GM23338 (cell line): ENCODE measurements at regions not wholly inside any gene's neighbourhood (a gene's known extent, or its start where the extent isn't known, plus 50 kb on each side); places are given as distances from the start of the nearest gene placed in this dataset.

Source experiments
- ATAC-seq: fragments of 200-7000 bp; cut with Tn5 transposase; 3 replicates; pipeline ENCODE4 v1.9.1; 2020
- DNase-seq: peaks from one replicate; pipeline ENCODE4 v3.0.0-alpha.2; 2015; ENCODE audit warnings: low spot score
- H2AFZ ChIP-seq: fragments of 200-600 bp; sonication (generic); 2 replicates; pipeline ENCODE4 v1.8.0; 2016; ENCODE audit warnings: antibody characterized with exemption, mild to moderate bottlenecking, moderate library complexity
- H3F3A ChIP-seq: fragments of 200-600 bp; sonication (generic); replicated peaks from 2 replicates; pipeline ENCODE4 v1.8.0; 2017; ENCODE audit warnings: antibody characterized with exemption, mixed run types, low read depth
- H3K27ac ChIP-seq: fragments of 200-600 bp; sonication (generic); 2 replicates; pipeline ENCODE4 v1.6.1; 2016; ENCODE audit warnings: low read depth
- H3K27me3 ChIP-seq: fragments of 200-600 bp; sonication (generic); 2 replicates; pipeline ENCODE4 v1.8.0; 2016; ENCODE audit warnings: mild to moderate bottlenecking, mixed run types, moderate library complexity; ENCODE audit not compliant: insufficient read depth
- H3K36me3 ChIP-seq: fragments of 200-600 bp; sonication (generic); 2 replicates; pipeline ENCODE4 v1.8.0; 2016; ENCODE audit warnings: mild to moderate bottlenecking; ENCODE audit not compliant: insufficient read depth
- H3K4me1 ChIP-seq: fragments of 200-600 bp; sonication (generic); 2 replicates; pipeline ENCODE4 v1.8.0; 2016; ENCODE audit warnings: mild to moderate bottlenecking, moderate library complexity; ENCODE audit not compliant: insufficient read depth
- H3K4me2 ChIP-seq: fragments of 200-600 bp; sonication (generic); 2 replicates; pipeline ENCODE4 v1.7.1; 2017; ENCODE audit warnings: mixed run types
- H3K4me3 ChIP-seq: fragments of 200-600 bp; sonication (generic); 2 replicates; pipeline ENCODE4 v1.6.1; 2016; ENCODE audit warnings: mixed run types
- H3K79me2 ChIP-seq: fragments of 200-600 bp; sonication (generic); replicated peaks from 2 replicates; pipeline ENCODE4 v1.8.0; 2017; ENCODE audit warnings: mild to moderate bottlenecking; ENCODE audit not compliant: insufficient read depth
- H3K9me2 ChIP-seq: fragments of 200-600 bp; sonication (generic); 2 replicates; pipeline ENCODE4 v1.8.0; 2017; ENCODE audit not compliant: insufficient read depth
- H4K20me1 ChIP-seq: fragments of 200-600 bp; sonication (generic); replicated peaks from 2 replicates; pipeline ENCODE4 v1.8.0; 2017; ENCODE audit warnings: mild to moderate bottlenecking; ENCODE audit not compliant: insufficient read depth
- H3K27ac Mint-ChIP-seq: 2 replicates; pipeline ENCODE4 v1.8.0; 2020; ENCODE audit warnings: inconsistent platforms, mild to moderate bottlenecking, moderate library complexity, mixed read lengths
- H3K27me3 Mint-ChIP-seq: 3 replicates; pipeline ENCODE4 v1.8.0; 2022; ENCODE audit warnings: low read depth, mild to moderate bottlenecking, moderate library complexity, mixed read lengths, inconsistent platforms; ENCODE audit not compliant: insufficient read depth, poor library complexity
- H3K36me3 Mint-ChIP-seq: 3 replicates; pipeline ENCODE4 v1.8.0; 2021; ENCODE audit warnings: low read depth, mild to moderate bottlenecking, inconsistent platforms, moderate library complexity, mixed read lengths
- H3K4me1 Mint-ChIP-seq: 3 replicates; pipeline ENCODE4 v1.8.0; 2020; ENCODE audit warnings: mild to moderate bottlenecking, inconsistent platforms, mixed read lengths
- H3K4me3 Mint-ChIP-seq: 3 replicates; pipeline ENCODE4 v1.8.0; 2021; ENCODE audit warnings: moderate library complexity, mild to moderate bottlenecking, inconsistent platforms, mixed read lengths
- H3K9me3 Mint-ChIP-seq: 3 replicates; pipeline ENCODE4 v1.8.0; 2020; ENCODE audit warnings: moderate library complexity, mild to moderate bottlenecking, inconsistent platforms, mixed read lengths
- CREB1 ChIP-seq: fragments of 250-450 bp; sonication (Bioruptor Pico); IDR thresholded peaks from 2 replicates; pipeline ENCODE4 v1.5.0; 2020; ENCODE audit warnings: low read depth, mild to moderate bottlenecking, moderate library complexity
- EZH2 ChIP-seq: fragments of 200-600 bp; sonication (generic); IDR thresholded peaks from one replicate; pipeline ENCODE4 v1.8.0; 2017; ENCODE audit warnings: antibody characterized with exemption, mild to moderate bottlenecking, low read depth; ENCODE audit not compliant: unreplicated experiment
- EZH2phosphoT487 ChIP-seq: fragments of 200-600 bp; sonication (generic); IDR thresholded peaks from one replicate; pipeline ENCODE4 v1.8.1; 2018; ENCODE audit warnings: antibody characterized with exemption; ENCODE audit not compliant: unreplicated experiment
- JUNB ChIP-seq: IDR thresholded peaks from one replicate; pipeline ENCODE4 v1.6.1; 2016; ENCODE audit warnings: antibody characterized with exemption; ENCODE audit not compliant: unreplicated experiment
- NANOG ChIP-seq: IDR thresholded peaks from 2 replicates; pipeline ENCODE4 v1.6.1; 2016; ENCODE audit warnings: antibody characterized with exemption, borderline replicate concordance
- POLR2AphosphoS5 ChIP-seq: IDR thresholded peaks from 2 replicates; pipeline ENCODE4 v1.6.1; 2016; ENCODE audit warnings: antibody characterized with exemption, low read depth
- ZNF331 ChIP-seq: fragments of 250-450 bp; sonication (Bioruptor Pico); IDR thresholded peaks from 2 replicates; pipeline ENCODE4 v1.5.0; 2020; ENCODE audit warnings: low read depth, mild to moderate bottlenecking, moderate library complexity
- TF ChIP-seq, protein P1 (sequence below): IDR thresholded peaks from one replicate; pipeline ENCODE4 v1.6.1; 2018; ENCODE audit warnings: antibody characterized with exemption; ENCODE audit not compliant: unreplicated experiment
- TF ChIP-seq, protein P2 (sequence below), 2 experiments: fragments of 200-600 bp in 1 of 2; sonication (generic) in 1 of 2; conservative IDR thresholded peaks; 2 replicates each; pipeline versions ENCODE4 v1.5.1 to v1.6.1; 2016 to 2017; ENCODE audit warnings: antibody characterized with exemption in 2 of 2, low read depth in 2 of 2, mild to moderate bottlenecking in 2 of 2, moderate library complexity in 1 of 2
- TF ChIP-seq, protein P3 (sequence below): IDR thresholded peaks from 2 replicates; pipeline ENCODE4 v1.6.1; 2016; ENCODE audit warnings: antibody characterized with exemption

- peaks cover 7% of the 10 kb centered on the region for H3K9me3 Mint-ChIP-seq
- no peaks in the 10 kb centered on the region for H4K20me1 ChIP-seq
- no peak for TF ChIP-seq CREB1 (CRISPR knock-in tag)
- TF ChIP-seq JUNB, result no peak
- TF ChIP-seq, protein P1, sequence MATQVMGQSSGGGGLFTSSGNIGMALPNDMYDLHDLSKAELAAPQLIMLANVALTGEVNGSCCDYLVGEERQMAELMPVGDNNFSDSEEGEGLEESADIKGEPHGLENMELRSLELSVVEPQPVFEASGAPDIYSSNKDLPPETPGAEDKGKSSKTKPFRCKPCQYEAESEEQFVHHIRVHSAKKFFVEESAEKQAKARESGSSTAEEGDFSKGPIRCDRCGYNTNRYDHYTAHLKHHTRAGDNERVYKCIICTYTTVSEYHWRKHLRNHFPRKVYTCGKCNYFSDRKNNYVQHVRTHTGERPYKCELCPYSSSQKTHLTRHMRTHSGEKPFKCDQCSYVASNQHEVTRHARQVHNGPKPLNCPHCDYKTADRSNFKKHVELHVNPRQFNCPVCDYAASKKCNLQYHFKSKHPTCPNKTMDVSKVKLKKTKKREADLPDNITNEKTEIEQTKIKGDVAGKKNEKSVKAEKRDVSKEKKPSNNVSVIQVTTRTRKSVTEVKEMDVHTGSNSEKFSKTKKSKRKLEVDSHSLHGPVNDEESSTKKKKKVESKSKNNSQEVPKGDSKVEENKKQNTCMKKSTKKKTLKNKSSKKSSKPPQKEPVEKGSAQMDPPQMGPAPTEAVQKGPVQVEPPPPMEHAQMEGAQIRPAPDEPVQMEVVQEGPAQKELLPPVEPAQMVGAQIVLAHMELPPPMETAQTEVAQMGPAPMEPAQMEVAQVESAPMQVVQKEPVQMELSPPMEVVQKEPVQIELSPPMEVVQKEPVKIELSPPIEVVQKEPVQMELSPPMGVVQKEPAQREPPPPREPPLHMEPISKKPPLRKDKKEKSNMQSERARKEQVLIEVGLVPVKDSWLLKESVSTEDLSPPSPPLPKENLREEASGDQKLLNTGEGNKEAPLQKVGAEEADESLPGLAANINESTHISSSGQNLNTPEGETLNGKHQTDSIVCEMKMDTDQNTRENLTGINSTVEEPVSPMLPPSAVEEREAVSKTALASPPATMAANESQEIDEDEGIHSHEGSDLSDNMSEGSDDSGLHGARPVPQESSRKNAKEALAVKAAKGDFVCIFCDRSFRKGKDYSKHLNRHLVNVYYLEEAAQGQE, result no peak
- TF ChIP-seq EZH2, result no peak
- TF ChIP-seq, protein P2, sequence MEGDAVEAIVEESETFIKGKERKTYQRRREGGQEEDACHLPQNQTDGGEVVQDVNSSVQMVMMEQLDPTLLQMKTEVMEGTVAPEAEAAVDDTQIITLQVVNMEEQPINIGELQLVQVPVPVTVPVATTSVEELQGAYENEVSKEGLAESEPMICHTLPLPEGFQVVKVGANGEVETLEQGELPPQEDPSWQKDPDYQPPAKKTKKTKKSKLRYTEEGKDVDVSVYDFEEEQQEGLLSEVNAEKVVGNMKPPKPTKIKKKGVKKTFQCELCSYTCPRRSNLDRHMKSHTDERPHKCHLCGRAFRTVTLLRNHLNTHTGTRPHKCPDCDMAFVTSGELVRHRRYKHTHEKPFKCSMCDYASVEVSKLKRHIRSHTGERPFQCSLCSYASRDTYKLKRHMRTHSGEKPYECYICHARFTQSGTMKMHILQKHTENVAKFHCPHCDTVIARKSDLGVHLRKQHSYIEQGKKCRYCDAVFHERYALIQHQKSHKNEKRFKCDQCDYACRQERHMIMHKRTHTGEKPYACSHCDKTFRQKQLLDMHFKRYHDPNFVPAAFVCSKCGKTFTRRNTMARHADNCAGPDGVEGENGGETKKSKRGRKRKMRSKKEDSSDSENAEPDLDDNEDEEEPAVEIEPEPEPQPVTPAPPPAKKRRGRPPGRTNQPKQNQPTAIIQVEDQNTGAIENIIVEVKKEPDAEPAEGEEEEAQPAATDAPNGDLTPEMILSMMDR (conservative IDR thresholded peaks at IDR 0.05; ENCODE audit: low read depth in 2 of 2), result no peak
- TF ChIP-seq EZH2phosphoT487, result no peak
- no peak overlapping the region for H3K27ac Mint-ChIP-seq
- no peaks in the 10 kb centered on the region for H3K4me1 ChIP-seq
- H3K4me1 Mint-ChIP-seq, result peaks cover 9% of the 10 kb centered on the region; the same call in 1 of the 3 replicates
- no peaks in the 10 kb centered on the region; the same call in 1 of the 2 replicates for H3K36me3 ChIP-seq
- ATAC-seq (no peak), DNase-seq (no peak)
- H3K4me3 Mint-ChIP-seq, result no peak overlapping the region
- no peaks in the 10 kb centered on the region for H3F3A ChIP-seq
- H3K4me3 ChIP-seq, result no peak overlapping the region
- H3K9me2 ChIP-seq, result peaks cover 2% of the 10 kb centered on the region; the same call in 1 of the 2 replicates
- H3K27me3 ChIP-seq, result no peaks in the 10 kb centered on the region
- H3K79me2 ChIP-seq, result no peaks in the 10 kb centered on the region
- no peak overlapping the region for H3K4me2 ChIP-seq
- H3K27me3 Mint-ChIP-seq, result no peaks in the 10 kb centered on the region
- H2AFZ ChIP-seq, result no peak overlapping the region
- H3K36me3 Mint-ChIP-seq, result peaks cover 5% of the 10 kb centered on the region; the same call in 2 of the 3 replicates
- H3K27ac ChIP-seq, result no peak overlapping the region
Measured at GRCh38 chr3:8303466-8303865, 198.2 kb upstream of the LMCD1 start.

DNA sequence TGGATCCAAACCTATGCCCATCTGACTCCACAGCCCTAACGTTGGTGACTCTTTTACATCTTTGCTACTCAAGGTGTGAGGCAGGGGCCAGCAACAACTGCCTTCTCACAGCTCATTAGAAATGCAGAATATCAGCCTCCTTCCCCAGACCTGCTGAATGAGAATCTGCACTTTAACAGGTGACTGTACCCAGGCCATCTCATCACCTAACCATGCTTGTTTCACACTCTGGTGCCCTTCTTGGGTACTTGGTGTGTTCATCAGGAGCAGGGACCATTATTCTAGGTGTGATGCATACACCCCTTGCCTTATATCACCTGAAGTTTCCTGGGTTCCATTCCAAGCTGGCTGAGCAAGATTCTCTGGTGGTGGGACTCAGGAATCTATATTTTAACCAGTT is 196.3 kb upstream of the LMCD1 start:
- H3K4me2 ChIP-seq, result no peak overlapping the region
- no peak overlapping the region for H3K27ac ChIP-seq
- no peaks in the 10 kb centered on the region for H3K4me1 ChIP-seq
- no peak overlapping the region for H3K4me3 ChIP-seq
- no peaks in the 10 kb centered on the region for H4K20me1 ChIP-seq
- H3K27me3 ChIP-seq, result no peaks in the 10 kb centered on the region
- Mint-ChIP-seq H3K27me3 (no peaks in the 10 kb centered on the region), H3K27ac (no peak overlapping the region), H3K4me3 (no peak overlapping the region), H3K9me3 (peaks cover 14% of the 10 kb centered on the region), H3K4me1 (peaks cover 9% of the 10 kb centered on the region; the same call in 1 of the 3 replicates), H3K36me3 (peaks cover 5% of the 10 kb centered on the region; the same call in 2 of the 3 replicates)
- ATAC-seq, result no peak
- DNase-seq, result no peak
- H2AFZ ChIP-seq, result no peak overlapping the region
- H3F3A ChIP-seq, result no peaks in the 10 kb centered on the region
- no peaks in the 10 kb centered on the region; the same call in 1 of the 2 replicates for H3K36me3 ChIP-seq
- H3K79me2 ChIP-seq, result no peaks in the 10 kb centered on the region
- H3K9me2 ChIP-seq, result peaks cover 2% of the 10 kb centered on the region; the same call in 1 of the 2 replicates
- TF ChIP-seq ZNF331 (CRISPR knock-in tag), result no peak
- no peak for TF ChIP-seq POLR2AphosphoS5
- TF ChIP-seq, protein P3, sequence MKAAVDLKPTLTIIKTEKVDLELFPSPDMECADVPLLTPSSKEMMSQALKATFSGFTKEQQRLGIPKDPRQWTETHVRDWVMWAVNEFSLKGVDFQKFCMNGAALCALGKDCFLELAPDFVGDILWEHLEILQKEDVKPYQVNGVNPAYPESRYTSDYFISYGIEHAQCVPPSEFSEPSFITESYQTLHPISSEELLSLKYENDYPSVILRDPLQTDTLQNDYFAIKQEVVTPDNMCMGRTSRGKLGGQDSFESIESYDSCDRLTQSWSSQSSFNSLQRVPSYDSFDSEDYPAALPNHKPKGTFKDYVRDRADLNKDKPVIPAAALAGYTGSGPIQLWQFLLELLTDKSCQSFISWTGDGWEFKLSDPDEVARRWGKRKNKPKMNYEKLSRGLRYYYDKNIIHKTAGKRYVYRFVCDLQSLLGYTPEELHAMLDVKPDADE, result no peak
- TF ChIP-seq, protein P1, result no peak
- TF ChIP-seq CREB1 (CRISPR knock-in tag), result no peak
- no peak for TF ChIP-seq JUNB
- no peak for TF ChIP-seq NANOG
- TF ChIP-seq, protein P2 (conservative IDR thresholded peaks at IDR 0.05; ENCODE audit: low read depth in 2 of 2), result no peak
